ENCODE measurements at regions not wholly inside any gene's neighbourhood (a gene's known extent, or its start where the extent isn't known, plus 50 kb on each side); places are given as distances from the start of the nearest gene placed in this dataset.

DNA sequence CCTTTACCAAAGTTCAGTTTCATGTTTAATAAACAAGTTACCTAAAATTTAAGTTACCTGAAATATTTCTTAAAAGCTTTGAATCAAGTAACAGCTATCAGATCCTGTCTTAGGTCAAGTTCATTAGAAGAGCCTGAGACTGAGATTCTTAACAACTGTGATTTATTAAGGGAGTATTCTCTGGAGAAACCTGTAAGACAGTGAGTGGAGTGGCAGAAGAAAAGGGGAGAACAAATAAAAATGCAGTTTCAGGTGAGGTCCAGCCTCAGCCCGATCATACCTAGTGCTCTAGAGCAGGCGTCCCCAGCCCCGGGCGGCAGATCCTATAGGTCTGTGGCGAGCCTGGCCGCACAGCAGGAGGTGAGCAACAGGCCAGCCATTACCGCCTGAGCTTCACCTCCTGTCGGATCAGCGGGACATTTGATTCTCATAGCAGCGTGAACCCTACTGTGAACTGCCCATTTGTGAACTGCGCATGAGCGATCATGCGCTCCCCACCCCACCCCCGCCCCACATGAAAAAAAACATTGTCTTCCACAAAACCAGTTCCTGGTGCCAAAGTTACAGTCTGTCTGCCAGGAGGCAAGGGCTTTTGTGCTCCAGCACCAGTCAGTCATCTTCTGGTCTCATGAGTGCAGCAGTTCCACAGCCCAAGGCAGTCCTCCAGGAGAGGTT is 59.2 kb upstream of the ADGRB3 start:
- Mint-ChIP-seq H3K27me3 (ENCODE audit: low read depth) (peaks cover 18% of the 10 kb centered on the region), H3K36me3 (ENCODE audit: low read depth) (no peaks in the 10 kb centered on the region), H3K4me1 (ENCODE audit: low read depth) (peaks cover 3% of the 10 kb centered on the region), H3K9me3 (ENCODE audit: low read depth) (peaks cover 8% of the 10 kb centered on the region), H3K4me3 (ENCODE audit: unreplicated experiment) (no peak overlapping the region), H3K27ac (ENCODE audit: unreplicated experiment) (no peak overlapping the region)
- no peak for DNase-seq (ENCODE audit: low spot score)
- TF ChIP-seq, protein P1, sequence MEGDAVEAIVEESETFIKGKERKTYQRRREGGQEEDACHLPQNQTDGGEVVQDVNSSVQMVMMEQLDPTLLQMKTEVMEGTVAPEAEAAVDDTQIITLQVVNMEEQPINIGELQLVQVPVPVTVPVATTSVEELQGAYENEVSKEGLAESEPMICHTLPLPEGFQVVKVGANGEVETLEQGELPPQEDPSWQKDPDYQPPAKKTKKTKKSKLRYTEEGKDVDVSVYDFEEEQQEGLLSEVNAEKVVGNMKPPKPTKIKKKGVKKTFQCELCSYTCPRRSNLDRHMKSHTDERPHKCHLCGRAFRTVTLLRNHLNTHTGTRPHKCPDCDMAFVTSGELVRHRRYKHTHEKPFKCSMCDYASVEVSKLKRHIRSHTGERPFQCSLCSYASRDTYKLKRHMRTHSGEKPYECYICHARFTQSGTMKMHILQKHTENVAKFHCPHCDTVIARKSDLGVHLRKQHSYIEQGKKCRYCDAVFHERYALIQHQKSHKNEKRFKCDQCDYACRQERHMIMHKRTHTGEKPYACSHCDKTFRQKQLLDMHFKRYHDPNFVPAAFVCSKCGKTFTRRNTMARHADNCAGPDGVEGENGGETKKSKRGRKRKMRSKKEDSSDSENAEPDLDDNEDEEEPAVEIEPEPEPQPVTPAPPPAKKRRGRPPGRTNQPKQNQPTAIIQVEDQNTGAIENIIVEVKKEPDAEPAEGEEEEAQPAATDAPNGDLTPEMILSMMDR (IDR thresholded peaks at IDR 0.05), result no peak

DNA sequence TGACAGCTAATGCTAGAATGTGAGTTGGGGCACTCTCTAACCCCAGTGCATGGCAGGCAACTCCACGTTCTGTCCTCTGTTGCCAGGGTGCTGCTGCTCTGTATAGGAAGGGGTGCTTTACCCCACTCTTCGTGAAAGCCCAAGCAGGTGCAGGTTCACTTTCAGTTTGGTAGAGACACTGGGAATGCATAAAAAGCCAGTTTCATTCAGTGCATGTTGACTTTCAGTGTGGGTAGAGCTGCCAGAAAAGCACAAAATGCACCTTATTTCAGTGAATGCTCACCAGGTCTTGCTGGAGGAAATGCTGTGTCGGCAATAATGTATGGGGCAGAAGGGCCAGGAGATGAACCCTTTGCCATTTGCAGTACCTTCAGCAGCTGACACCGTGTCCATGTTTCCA is 62.1 kb upstream of the ADGRB3 start:
- H3K9me3 Mint-ChIP-seq (ENCODE audit: low read depth), result peaks cover 19% of the 10 kb centered on the region
- H3K4me3 Mint-ChIP-seq (ENCODE audit: unreplicated experiment), result no peak overlapping the region
- H3K4me1 Mint-ChIP-seq (ENCODE audit: low read depth), result peaks cover 3% of the 10 kb centered on the region
- H3K27me3 Mint-ChIP-seq (ENCODE audit: low read depth), result peaks cover 18% of the 10 kb centered on the region
- H3K27ac Mint-ChIP-seq (ENCODE audit: unreplicated experiment), result no peak overlapping the region
- H3K36me3 Mint-ChIP-seq (ENCODE audit: low read depth), result no peaks in the 10 kb centered on the region
- DNase-seq (ENCODE audit: low spot score), result no peak
- TF ChIP-seq, protein P1 (IDR thresholded peaks at IDR 0.05), result no peak

DNA sequence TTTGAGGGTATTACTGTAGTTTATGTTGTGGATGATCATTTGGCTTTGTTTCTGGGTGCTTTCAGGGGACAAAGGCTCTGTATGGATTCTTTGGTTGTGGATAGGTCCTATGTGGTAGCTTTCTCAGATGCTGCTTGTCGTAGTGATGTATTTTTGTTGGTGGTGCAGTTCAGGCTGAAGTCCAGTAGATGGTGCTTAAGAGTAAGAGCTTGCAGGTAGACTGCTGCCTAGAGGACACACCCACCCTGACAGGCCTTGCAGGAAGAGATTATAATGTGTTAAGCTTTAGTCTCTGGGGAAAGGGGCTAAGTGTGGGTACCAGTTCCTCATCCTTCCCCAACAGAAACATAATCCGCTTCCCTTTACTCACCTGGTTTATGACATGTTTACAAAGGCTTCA is 62.6 kb upstream of the ADGRB3 start:
- H3K4me3 Mint-ChIP-seq (ENCODE audit: unreplicated experiment), result no peak overlapping the region
- H3K4me1 Mint-ChIP-seq (ENCODE audit: low read depth), result peaks cover 3% of the 10 kb centered on the region
- peaks cover 22% of the 10 kb centered on the region for H3K9me3 Mint-ChIP-seq (ENCODE audit: low read depth)
- no peak for DNase-seq (ENCODE audit: low spot score)
- no peaks in the 10 kb centered on the region for H3K36me3 Mint-ChIP-seq (ENCODE audit: low read depth)
- H3K27me3 Mint-ChIP-seq (ENCODE audit: low read depth), result peaks cover 18% of the 10 kb centered on the region
- no peak overlapping the region for H3K27ac Mint-ChIP-seq (ENCODE audit: unreplicated experiment)
- TF ChIP-seq, protein P1 (IDR thresholded peaks at IDR 0.05), result peak; percentile 20

DNA sequence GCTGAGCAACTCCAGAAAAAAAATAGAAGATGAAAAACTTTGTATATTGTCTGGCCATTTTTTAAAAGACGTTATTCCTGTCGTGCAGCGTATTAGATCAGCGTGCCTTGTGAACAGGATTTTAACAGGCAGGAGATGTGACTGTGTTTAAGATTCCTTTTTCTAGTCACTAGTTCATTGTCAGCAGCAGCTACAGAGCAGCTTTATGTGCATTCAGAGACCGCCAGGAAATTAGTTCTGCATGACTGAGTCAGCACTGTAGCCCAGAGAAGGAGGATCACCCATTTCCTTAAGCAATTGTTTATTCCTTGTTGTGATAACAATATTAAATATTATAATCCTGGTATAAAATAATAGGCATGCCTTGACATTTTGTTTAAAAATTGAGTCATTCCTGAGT is 75.4 kb upstream of the ADGRB3 start:
- Mint-ChIP-seq H3K9me3 (ENCODE audit: low read depth) (no peaks in the 10 kb centered on the region), H3K4me1 (ENCODE audit: low read depth) (no peaks in the 10 kb centered on the region), H3K27me3 (ENCODE audit: low read depth) (peaks cover 1% of the 10 kb centered on the region), H3K27ac (ENCODE audit: unreplicated experiment) (no peak overlapping the region), H3K4me3 (ENCODE audit: unreplicated experiment) (no peak overlapping the region), H3K36me3 (ENCODE audit: low read depth) (no peaks in the 10 kb centered on the region)
- no peak for DNase-seq (ENCODE audit: low spot score)
- TF ChIP-seq, protein P1 (IDR thresholded peaks at IDR 0.05), result no peak

DNA sequence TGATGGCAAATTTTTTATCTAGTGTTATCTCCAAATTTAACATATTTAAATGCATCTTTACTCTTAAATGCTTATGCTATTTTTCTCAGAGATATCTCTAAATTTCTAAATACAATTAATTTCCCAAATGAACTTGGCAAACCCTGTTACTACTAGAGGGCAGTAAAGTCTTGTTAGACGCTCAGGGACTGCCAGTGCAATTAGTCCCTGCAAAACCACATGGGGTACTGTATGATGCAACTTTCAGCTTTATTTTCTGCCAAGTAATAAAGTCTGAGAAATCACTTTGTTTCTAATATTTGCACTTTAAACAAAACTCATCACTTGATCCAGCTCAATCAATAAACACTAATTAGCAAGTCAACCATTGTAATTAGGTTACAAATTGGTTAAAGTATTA is 76.0 kb upstream of the ADGRB3 start:
- no peaks in the 10 kb centered on the region for H3K36me3 Mint-ChIP-seq (ENCODE audit: low read depth)
- TF ChIP-seq, protein P1 (IDR thresholded peaks at IDR 0.05), result no peak
- H3K4me3 Mint-ChIP-seq (ENCODE audit: unreplicated experiment), result no peak overlapping the region

More for the DNA sequence above, 76.0 kb upstream of the ADGRB3 start:
- no peak for DNase-seq (ENCODE audit: low spot score)
- no peak overlapping the region for H3K27ac Mint-ChIP-seq (ENCODE audit: unreplicated experiment)
- H3K4me1 Mint-ChIP-seq (ENCODE audit: low read depth), result no peaks in the 10 kb centered on the region
- peaks cover 1% of the 10 kb centered on the region for H3K27me3 Mint-ChIP-seq (ENCODE audit: low read depth)
- no peaks in the 10 kb centered on the region for H3K9me3 Mint-ChIP-seq (ENCODE audit: low read depth)
